ENCODE measurements at regions not wholly inside any gene's neighbourhood (a gene's known extent, or its start where the extent isn't known, plus 50 kb on each side); places are given as distances from the start of the nearest gene placed in this dataset.

DNA sequence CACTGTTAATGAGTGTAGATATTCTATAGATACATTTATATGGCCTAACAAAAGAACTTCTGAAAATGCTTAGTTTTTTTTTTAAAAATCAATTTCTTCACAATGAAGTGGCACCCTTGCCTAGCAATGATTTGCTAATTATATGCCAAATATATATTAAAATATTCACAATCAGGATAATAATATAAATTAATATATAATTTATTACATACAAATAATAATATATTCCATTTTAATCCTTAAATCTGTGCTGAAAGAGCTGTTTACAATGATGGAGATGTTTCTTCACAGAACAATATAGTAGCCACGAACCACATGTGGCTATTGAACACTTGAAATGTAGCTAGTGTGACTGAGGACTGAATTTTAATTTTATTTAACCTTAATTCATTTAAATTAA, 648.4 kb upstream of the GBE1 start:
- TF ChIP-seq EZH2phosphoT487 (IDR thresholded peaks at IDR 0.05; ENCODE audit: insufficient read depth, low read depth): no peak
- no peak for TF ChIP-seq EZH2 (IDR thresholded peaks at IDR 0.05; ENCODE audit: insufficient read depth, poor library complexity, severe bottlenecking)
